ENCODE measurements at regions not wholly inside any gene's neighbourhood (a gene's known extent, or its start where the extent isn't known, plus 50 kb on each side); places are given as distances from the start of the nearest gene placed in this dataset.

DNA sequence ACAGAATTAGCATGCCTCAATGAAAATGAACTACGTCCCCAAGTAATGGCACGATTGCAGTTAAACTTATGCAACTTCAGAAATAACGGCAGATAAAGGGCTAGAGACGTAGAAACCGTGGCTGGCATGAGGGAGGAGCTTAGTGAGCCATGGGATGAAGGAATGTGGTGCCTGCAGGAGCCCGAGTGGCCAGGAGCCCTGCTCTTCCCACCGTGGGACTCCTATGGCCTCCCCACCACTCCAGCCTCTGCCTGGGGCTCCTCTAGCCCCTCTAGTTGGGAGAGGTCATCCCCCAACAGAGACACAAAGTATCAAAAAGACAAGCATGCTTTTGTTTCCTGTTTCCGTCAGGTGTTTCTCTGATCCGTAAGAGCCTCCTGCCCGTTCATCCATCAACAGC lies 75.1 kb upstream of the BHLHE23 start:
- peaks cover 16% of the 10 kb centered on the region for H3K9me3 Mint-ChIP-seq

DNA sequence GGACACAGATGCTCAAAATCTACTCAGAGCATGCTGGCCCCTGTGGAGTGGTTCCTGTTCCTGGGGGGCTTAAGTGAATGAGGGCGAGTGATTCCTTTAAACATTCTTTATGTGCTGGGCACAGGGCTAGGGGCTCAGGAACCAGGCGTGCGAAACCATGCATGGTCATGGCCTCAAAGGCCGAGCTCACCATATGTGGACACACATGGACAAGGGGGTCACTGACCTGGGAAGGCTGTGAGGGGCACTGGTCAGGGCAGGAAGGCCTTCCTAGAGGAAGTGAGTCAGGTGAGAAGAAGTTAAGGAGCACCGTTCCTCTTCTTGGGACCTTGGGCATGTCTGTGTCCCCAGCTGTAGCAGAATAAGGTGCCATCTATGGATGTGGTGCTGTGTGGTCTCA lies 74.6 kb upstream of the BHLHE23 start:
- no peaks in the 10 kb centered on the region for H3K4me1 Mint-ChIP-seq
- TF ChIP-seq, protein P1, sequence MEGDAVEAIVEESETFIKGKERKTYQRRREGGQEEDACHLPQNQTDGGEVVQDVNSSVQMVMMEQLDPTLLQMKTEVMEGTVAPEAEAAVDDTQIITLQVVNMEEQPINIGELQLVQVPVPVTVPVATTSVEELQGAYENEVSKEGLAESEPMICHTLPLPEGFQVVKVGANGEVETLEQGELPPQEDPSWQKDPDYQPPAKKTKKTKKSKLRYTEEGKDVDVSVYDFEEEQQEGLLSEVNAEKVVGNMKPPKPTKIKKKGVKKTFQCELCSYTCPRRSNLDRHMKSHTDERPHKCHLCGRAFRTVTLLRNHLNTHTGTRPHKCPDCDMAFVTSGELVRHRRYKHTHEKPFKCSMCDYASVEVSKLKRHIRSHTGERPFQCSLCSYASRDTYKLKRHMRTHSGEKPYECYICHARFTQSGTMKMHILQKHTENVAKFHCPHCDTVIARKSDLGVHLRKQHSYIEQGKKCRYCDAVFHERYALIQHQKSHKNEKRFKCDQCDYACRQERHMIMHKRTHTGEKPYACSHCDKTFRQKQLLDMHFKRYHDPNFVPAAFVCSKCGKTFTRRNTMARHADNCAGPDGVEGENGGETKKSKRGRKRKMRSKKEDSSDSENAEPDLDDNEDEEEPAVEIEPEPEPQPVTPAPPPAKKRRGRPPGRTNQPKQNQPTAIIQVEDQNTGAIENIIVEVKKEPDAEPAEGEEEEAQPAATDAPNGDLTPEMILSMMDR (IDR thresholded peaks at IDR 0.05; ENCODE audit: unreplicated experiment in 3 of 3), result no peak
- peaks cover 20% of the 10 kb centered on the region for H3K9me3 Mint-ChIP-seq
- no peaks in the 10 kb centered on the region for H3K36me3 Mint-ChIP-seq (ENCODE audit: low read depth)
- H3K27me3 Mint-ChIP-seq (ENCODE audit: low read depth), result peaks cover 45% of the 10 kb centered on the region
- H3K27ac Mint-ChIP-seq, result no peak overlapping the region
- no peak overlapping the region for H3K4me3 Mint-ChIP-seq

More for the DNA sequence above, 75.1 kb upstream of the BHLHE23 start:
- Mint-ChIP-seq H3K4me1 (no peaks in the 10 kb centered on the region), H3K4me3 (no peak overlapping the region), H3K27me3 (ENCODE audit: low read depth) (peaks cover 46% of the 10 kb centered on the region), H3K36me3 (ENCODE audit: low read depth) (no peaks in the 10 kb centered on the region), H3K27ac (no peak overlapping the region)
- TF ChIP-seq, protein P1 (IDR thresholded peaks at IDR 0.05; ENCODE audit: unreplicated experiment in 3 of 3), result no peak

DNA sequence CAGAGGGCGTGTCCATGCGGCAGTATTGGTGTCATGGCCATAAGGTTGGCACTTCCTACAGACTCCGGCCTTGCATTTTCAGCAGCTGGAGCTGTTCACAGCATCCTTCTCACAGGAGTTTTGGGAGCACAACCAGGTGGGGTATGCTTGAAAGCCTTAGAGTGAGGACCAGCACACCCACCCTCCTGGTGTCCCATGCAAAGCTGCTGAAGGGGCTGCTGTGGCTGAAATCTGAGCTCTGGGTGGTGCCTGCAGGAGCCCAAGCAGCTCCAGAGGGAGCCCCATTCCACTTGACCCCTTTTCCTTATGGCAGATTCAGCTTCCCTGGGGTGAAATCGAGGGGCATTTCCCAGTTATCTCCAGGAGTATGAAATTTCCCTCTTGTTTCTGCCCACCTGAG lies 74.0 kb upstream of the BHLHE23 start:
- Mint-ChIP-seq H3K4me3 (no peak overlapping the region), H3K4me1 (no peaks in the 10 kb centered on the region), H3K27me3 (ENCODE audit: low read depth) (peaks cover 45% of the 10 kb centered on the region), H3K9me3 (peaks cover 22% of the 10 kb centered on the region), H3K36me3 (ENCODE audit: low read depth) (no peaks in the 10 kb centered on the region), H3K27ac (no peak overlapping the region)
- TF ChIP-seq, protein P1 (IDR thresholded peaks at IDR 0.05; ENCODE audit: unreplicated experiment in 3 of 3), result no peak

DNA sequence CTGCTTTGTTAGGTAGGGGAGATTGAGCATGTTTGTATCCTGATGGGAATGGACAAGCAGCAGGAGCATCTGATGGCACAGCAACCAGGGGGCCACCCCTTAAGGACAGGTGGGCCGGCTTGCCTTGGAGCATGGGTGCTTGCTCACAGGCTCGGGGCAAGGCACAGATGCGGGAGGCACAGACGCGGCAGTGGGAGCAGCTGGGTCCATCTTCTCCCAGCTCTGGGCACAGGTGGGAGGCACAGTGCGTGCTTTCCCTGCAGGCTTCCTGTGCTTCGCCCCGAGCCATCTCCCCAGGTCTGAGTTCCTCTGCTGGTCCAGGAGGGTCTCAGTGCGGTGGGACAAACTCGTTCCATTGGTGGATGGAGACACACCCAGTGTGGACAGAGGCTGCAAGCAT lies 73.6 kb upstream of the BHLHE23 start:
- Mint-ChIP-seq H3K27me3 (ENCODE audit: low read depth) (peaks cover 46% of the 10 kb centered on the region), H3K9me3 (peaks cover 22% of the 10 kb centered on the region), H3K4me1 (no peaks in the 10 kb centered on the region), H3K36me3 (ENCODE audit: low read depth) (no peaks in the 10 kb centered on the region), H3K27ac (no peak overlapping the region), H3K4me3 (no peak overlapping the region)
- TF ChIP-seq, protein P1 (IDR thresholded peaks at IDR 0.05; ENCODE audit: unreplicated experiment in 3 of 3), result no peak

DNA sequence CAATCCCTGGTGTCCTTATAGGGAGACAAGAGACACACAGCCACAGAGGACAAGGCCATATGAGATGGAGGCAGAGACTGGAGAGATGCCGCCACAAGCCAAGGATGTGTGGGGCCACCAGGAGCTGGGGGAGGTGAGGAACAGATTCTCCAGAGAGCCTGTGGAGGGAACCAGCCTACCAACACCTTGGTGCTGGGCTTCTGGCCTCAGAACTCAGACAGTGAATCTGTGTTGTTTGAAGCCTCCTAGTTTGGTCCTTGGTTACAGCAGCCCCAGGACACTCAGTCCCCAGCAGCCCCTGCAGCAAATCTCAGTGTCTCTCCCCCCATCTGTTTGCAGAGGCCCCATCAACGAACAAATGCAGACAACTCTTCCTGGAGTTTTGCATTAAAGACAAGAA lies 73.2 kb upstream of the BHLHE23 start:
- TF ChIP-seq, protein P1 (IDR thresholded peaks at IDR 0.05; ENCODE audit: unreplicated experiment in 3 of 3), result no peak
- H3K36me3 Mint-ChIP-seq (ENCODE audit: low read depth), result no peaks in the 10 kb centered on the region
- H3K4me1 Mint-ChIP-seq, result no peaks in the 10 kb centered on the region
- H3K9me3 Mint-ChIP-seq, result peaks cover 22% of the 10 kb centered on the region
- H3K27ac Mint-ChIP-seq, result no peak overlapping the region
- no peak overlapping the region for H3K4me3 Mint-ChIP-seq
- H3K27me3 Mint-ChIP-seq (ENCODE audit: low read depth), result peaks cover 46% of the 10 kb centered on the region

DNA sequence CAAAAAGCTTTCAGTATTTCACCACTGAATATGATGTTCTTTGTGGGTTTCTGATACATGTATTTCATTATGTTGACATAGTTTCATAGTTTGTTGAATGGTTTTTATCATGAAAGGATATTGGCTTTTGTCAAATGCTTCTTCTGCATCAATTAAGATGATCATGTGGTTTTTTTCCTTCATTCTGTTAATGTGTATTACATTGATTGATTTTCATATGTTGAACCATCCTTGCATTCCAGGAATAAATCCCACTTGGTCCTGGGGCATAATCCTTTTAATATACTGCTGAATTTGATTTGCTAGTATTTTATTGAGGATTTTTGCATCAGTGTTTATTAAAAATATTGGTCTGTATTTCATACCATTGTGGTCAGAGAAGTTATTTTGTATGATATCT lies 70.9 kb upstream of the BHLHE23 start:
- H3K27me3 Mint-ChIP-seq (ENCODE audit: low read depth), result peaks cover 62% of the 10 kb centered on the region

More for the DNA sequence above, 70.9 kb upstream of the BHLHE23 start:
- peaks cover 25% of the 10 kb centered on the region for H3K9me3 Mint-ChIP-seq
- no peak overlapping the region for H3K27ac Mint-ChIP-seq
- no peak overlapping the region for H3K4me3 Mint-ChIP-seq
- TF ChIP-seq, protein P1 (IDR thresholded peaks at IDR 0.05; ENCODE audit: unreplicated experiment in 3 of 3), result no peak
- no peaks in the 10 kb centered on the region for H3K4me1 Mint-ChIP-seq
- no peaks in the 10 kb centered on the region for H3K36me3 Mint-ChIP-seq (ENCODE audit: low read depth)
